ENCODE measurements at regions not wholly inside any gene's neighbourhood (a gene's known extent, or its start where the extent isn't known, plus 50 kb on each side); places are given as distances from the start of the nearest gene placed in this dataset.

- Mint-ChIP-seq H3K27me3 (ENCODE audit: unreplicated experiment) (peaks cover under 1% of the 10 kb centered on the region), H3K27ac (ENCODE audit: unreplicated experiment) (no peak overlapping the region), H3K4me3 (ENCODE audit: unreplicated experiment) (no peak overlapping the region), H3K36me3 (ENCODE audit: low read depth, unreplicated experiment) (no peaks in the 10 kb centered on the region), H3K4me1 (ENCODE audit: unreplicated experiment) (no peaks in the 10 kb centered on the region), H3K9me3 (ENCODE audit: unreplicated experiment) (no peaks in the 10 kb centered on the region)
- no peak for TF ChIP-seq CTCF (IDR thresholded peaks at IDR 0.05; ENCODE audit: unreplicated experiment)
- DNase-seq (ENCODE audit: low spot score): no peak
Measured at GRCh38 chr3:116806351-116806750, 96.8 kb downstream of the TUSC7 start.

GRCh38 chr3:116808725-116809124 lies 99.1 kb downstream of the TUSC7 start:
- no peak for DNase-seq (ENCODE audit: low spot score)
- H3K36me3 Mint-ChIP-seq (ENCODE audit: low read depth, unreplicated experiment): no peaks in the 10 kb centered on the region
- H3K4me1 Mint-ChIP-seq (ENCODE audit: unreplicated experiment): no peaks in the 10 kb centered on the region
- H3K27ac Mint-ChIP-seq (ENCODE audit: unreplicated experiment): no peak overlapping the region
- H3K9me3 Mint-ChIP-seq (ENCODE audit: unreplicated experiment): no peaks in the 10 kb centered on the region
- no peak overlapping the region for H3K4me3 Mint-ChIP-seq (ENCODE audit: unreplicated experiment)
- no peak for TF ChIP-seq CTCF (IDR thresholded peaks at IDR 0.05; ENCODE audit: unreplicated experiment)
- peaks cover 1% of the 10 kb centered on the region for H3K27me3 Mint-ChIP-seq (ENCODE audit: unreplicated experiment)

GRCh38 chr3:116809208-116809607 lies 99.6 kb downstream of the TUSC7 start:
- H3K4me3 Mint-ChIP-seq (ENCODE audit: unreplicated experiment): no peak overlapping the region
- no peak overlapping the region for H3K27ac Mint-ChIP-seq (ENCODE audit: unreplicated experiment)
- H3K36me3 Mint-ChIP-seq (ENCODE audit: low read depth, unreplicated experiment): no peaks in the 10 kb centered on the region
- no peaks in the 10 kb centered on the region for H3K9me3 Mint-ChIP-seq (ENCODE audit: unreplicated experiment)
- no peak for DNase-seq (ENCODE audit: low spot score)
- no peaks in the 10 kb centered on the region for H3K4me1 Mint-ChIP-seq (ENCODE audit: unreplicated experiment)
- peaks cover 1% of the 10 kb centered on the region for H3K27me3 Mint-ChIP-seq (ENCODE audit: unreplicated experiment)
- TF ChIP-seq CTCF (IDR thresholded peaks at IDR 0.05; ENCODE audit: unreplicated experiment): no peak

- no peaks in the 10 kb centered on the region for H3K9me3 Mint-ChIP-seq (ENCODE audit: unreplicated experiment)
- no peak for TF ChIP-seq CTCF (IDR thresholded peaks at IDR 0.05; ENCODE audit: unreplicated experiment)
Measured at GRCh38 chr3:116811754-116812153, 102.2 kb downstream of the TUSC7 start.

GRCh38 chr3:116812949-116813348 lies 103.4 kb downstream of the TUSC7 start:
- no peaks in the 10 kb centered on the region for H3K36me3 Mint-ChIP-seq (ENCODE audit: low read depth, unreplicated experiment)
- no peak for TF ChIP-seq CTCF (IDR thresholded peaks at IDR 0.05; ENCODE audit: unreplicated experiment)
- no peak overlapping the region for H3K4me3 Mint-ChIP-seq (ENCODE audit: unreplicated experiment)
- no peak for DNase-seq (ENCODE audit: low spot score)
- H3K9me3 Mint-ChIP-seq (ENCODE audit: unreplicated experiment): no peaks in the 10 kb centered on the region
- no peak overlapping the region for H3K27ac Mint-ChIP-seq (ENCODE audit: unreplicated experiment)
- peaks cover 1% of the 10 kb centered on the region for H3K27me3 Mint-ChIP-seq (ENCODE audit: unreplicated experiment)
- no peaks in the 10 kb centered on the region for H3K4me1 Mint-ChIP-seq (ENCODE audit: unreplicated experiment)

More at GRCh38 chr3:116811754-116812153, 102.2 kb downstream of the TUSC7 start:
- H3K4me1 Mint-ChIP-seq (ENCODE audit: unreplicated experiment): no peaks in the 10 kb centered on the region
- no peaks in the 10 kb centered on the region for H3K36me3 Mint-ChIP-seq (ENCODE audit: low read depth, unreplicated experiment)
- H3K27me3 Mint-ChIP-seq (ENCODE audit: unreplicated experiment): peaks cover 1% of the 10 kb centered on the region
- H3K27ac Mint-ChIP-seq (ENCODE audit: unreplicated experiment): no peak overlapping the region
- H3K4me3 Mint-ChIP-seq (ENCODE audit: unreplicated experiment): no peak overlapping the region
- no peak for DNase-seq (ENCODE audit: low spot score)
